ENCODE measurements at regions not wholly inside any gene's neighbourhood (a gene's known extent, or its start where the extent isn't known, plus 50 kb on each side); places are given as distances from the start of the nearest gene placed in this dataset.
A peak's percentile ranks its signal among the peaks of the same experiment; 100 is the strongest.

DNA sequence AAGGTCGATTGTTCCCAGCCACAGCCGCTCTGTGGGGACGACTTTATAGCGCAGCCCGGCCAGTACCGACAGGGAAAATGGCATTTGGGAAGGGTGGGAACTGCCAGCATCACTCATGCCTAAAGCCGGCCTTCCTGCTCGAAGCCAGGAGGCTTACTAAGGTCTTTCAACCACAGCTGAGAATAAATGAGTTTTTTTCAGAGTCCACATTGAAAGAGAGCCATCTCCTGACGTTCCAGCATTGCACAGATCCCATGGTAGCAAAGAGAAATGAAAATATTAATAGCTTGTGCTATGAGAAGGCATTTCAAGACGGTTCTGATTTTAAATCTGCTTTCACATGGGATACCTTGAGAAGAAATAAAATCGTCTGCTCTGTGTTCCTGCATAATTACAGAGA lies 230.2 kb upstream of the IGF1R start:
- Histone ChIP-seq H3K36me3 (no peaks in the 10 kb centered on the region), H3K27me3 (peaks cover 25% of the 10 kb centered on the region), H3K4me3 (no peak overlapping the region), H3K4me1 (peaks cover 8 to 19% (median 10%) of the 10 kb centered on the region in 4 donors), H3K27ac (peak overlapping the region in 2 of 4 donors; percentile 1 to 3), H3K9me3 (no peaks in the 10 kb centered on the region)
- WGBS, 2 donors (ENCODE audit: low coverage in 1 of 2), result 61 to 79% methylated on average over 3 to 11 of the region's 11 CpGs
- in situ Hi-C loops (cut with MboI; ENCODE audit: low pct_ligation_motif_present in 1 of 4, low pct_unique_long_range_greater_than_20kb in 1 of 4, low sequenced_read_pairs in 3 of 4), result loop anchor here in 2 of 4 donors (10.0 to 25.0 kb wide), 2 partner anchors 113 to 506 kb away; no protein-coding TSS in a partner anchor
- DNase-seq, result no peak
- TF ChIP-seq POLR2AphosphoS5 (IDR thresholded peaks at IDR 0.05) (no peak), EP300 (IDR thresholded peaks at IDR 0.05; ENCODE audit: low read depth) (no peak), POLR2A (IDR thresholded peaks at IDR 0.05) (no peak)
- TF ChIP-seq, protein P1, sequence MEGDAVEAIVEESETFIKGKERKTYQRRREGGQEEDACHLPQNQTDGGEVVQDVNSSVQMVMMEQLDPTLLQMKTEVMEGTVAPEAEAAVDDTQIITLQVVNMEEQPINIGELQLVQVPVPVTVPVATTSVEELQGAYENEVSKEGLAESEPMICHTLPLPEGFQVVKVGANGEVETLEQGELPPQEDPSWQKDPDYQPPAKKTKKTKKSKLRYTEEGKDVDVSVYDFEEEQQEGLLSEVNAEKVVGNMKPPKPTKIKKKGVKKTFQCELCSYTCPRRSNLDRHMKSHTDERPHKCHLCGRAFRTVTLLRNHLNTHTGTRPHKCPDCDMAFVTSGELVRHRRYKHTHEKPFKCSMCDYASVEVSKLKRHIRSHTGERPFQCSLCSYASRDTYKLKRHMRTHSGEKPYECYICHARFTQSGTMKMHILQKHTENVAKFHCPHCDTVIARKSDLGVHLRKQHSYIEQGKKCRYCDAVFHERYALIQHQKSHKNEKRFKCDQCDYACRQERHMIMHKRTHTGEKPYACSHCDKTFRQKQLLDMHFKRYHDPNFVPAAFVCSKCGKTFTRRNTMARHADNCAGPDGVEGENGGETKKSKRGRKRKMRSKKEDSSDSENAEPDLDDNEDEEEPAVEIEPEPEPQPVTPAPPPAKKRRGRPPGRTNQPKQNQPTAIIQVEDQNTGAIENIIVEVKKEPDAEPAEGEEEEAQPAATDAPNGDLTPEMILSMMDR (IDR thresholded peaks at IDR 0.05), result no peak
- intact Hi-C loops (cut with DNase I; ENCODE audit: low total_unique reads), result no loop called here

DNA sequence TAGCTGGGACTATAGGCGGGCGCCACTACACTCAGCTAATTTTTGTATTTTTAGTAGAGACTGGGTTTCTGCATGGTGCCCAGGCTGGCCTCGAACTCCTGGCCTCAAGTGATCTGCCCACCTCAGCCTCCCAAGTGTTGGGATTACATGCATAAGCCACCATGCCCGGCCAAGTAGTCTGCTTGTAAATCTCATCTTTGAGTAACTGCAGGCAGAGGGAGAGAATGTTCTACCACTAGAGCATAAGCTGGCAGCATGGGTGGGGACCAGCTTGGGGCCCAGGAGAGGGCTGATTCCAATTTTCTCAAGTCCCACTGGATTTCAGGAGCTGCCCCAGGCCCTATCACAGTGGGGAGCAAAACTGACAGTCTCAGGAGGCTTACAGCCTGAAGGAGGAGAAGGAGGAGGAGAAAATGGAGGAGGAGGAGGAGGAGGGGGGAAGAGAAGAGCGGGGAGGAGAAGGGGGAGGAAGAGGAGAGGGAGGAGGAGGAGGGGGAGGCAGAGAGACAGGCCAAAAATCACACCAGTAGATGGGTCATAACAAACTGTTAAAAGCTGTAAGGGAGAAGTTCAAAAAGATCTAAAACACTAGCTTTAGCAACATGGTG lies 229.1 kb upstream of the IGF1R start:
- no peaks in the 10 kb centered on the region for H3K36me3 ChIP-seq
- in situ Hi-C loops (cut with MboI; ENCODE audit: low pct_ligation_motif_present in 1 of 4, low pct_unique_long_range_greater_than_20kb in 1 of 4, low sequenced_read_pairs in 3 of 4), result loop anchor here in 2 of 4 donors (10.0 to 25.0 kb wide), 2 partner anchors 114 to 507 kb away; no protein-coding TSS in a partner anchor
- no peak overlapping the region for H3K27ac ChIP-seq
- no peaks in the 10 kb centered on the region for H3K9me3 ChIP-seq
- TF ChIP-seq POLR2AphosphoS5 (IDR thresholded peaks at IDR 0.05) (no peak), POLR2A (IDR thresholded peaks at IDR 0.05) (no peak), EP300 (IDR thresholded peaks at IDR 0.05; ENCODE audit: low read depth) (no peak)
- TF ChIP-seq, protein P1 (IDR thresholded peaks at IDR 0.05), result no peak
- 50 to 74% methylated on average over 1 to 5 of the region's 5 CpGs for WGBS, 2 donors (ENCODE audit: low coverage in 1 of 2)
- no peak overlapping the region for H3K4me3 ChIP-seq
- H3K27me3 ChIP-seq, result peaks cover 25% of the 10 kb centered on the region
- intact Hi-C loops (cut with DNase I; ENCODE audit: low total_unique reads), result no loop called here
- DNase-seq, result no peak
- peaks cover 8 to 19% (median 10%) of the 10 kb centered on the region in 4 donors for H3K4me1 ChIP-seq

DNA sequence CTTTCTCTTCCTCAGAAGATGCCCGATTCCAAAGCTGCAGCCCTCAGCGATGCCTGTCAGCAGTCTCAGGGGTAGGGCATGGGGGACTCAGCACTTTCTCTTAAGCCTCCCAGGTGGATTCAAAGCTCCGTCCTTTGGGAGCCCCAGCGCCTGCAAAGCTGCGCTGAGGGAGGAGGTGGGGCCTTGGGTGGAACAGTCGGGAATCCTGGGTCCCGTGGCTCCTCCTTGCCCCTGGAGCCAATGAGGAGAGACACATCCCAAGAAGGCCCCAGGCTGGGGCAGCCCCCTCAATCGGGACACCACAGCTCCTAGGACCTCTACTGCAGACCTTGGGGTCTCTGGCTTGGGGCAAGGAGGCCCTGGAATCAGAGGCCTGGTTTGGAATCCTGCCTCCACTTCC lies 227.5 kb upstream of the IGF1R start:
- Histone ChIP-seq H3K36me3 (no peaks in the 10 kb centered on the region), H3K4me1 (peaks cover 8 to 18% (median 10%) of the 10 kb centered on the region in 4 donors), H3K27ac (no peak overlapping the region), H3K9me3 (no peaks in the 10 kb centered on the region), H3K27me3 (peaks cover 25% of the 10 kb centered on the region), H3K4me3 (no peak overlapping the region)
- intact Hi-C loops (cut with DNase I; ENCODE audit: low total_unique reads), result loop anchor here (2.0 kb wide), 1 partner anchor 108 kb away; no protein-coding TSS in a partner anchor
- WGBS, 2 donors (ENCODE audit: low coverage in 1 of 2), result 46% methylated on average over 8 of the region's 8 CpGs; no CpG with 5 or more reads in 1 of the 2 donors
- no peak for TF ChIP-seq EP300 (IDR thresholded peaks at IDR 0.05; ENCODE audit: low read depth)
- no peak for TF ChIP-seq POLR2A (IDR thresholded peaks at IDR 0.05)
- TF ChIP-seq POLR2AphosphoS5 (IDR thresholded peaks at IDR 0.05), result no peak
- TF ChIP-seq, protein P1 (IDR thresholded peaks at IDR 0.05), result no peak
- DNase-seq, result no peak
- in situ Hi-C loops (cut with MboI; ENCODE audit: low pct_ligation_motif_present in 1 of 4, low pct_unique_long_range_greater_than_20kb in 1 of 4, low sequenced_read_pairs in 3 of 4), result loop anchor here in 2 of 4 donors (5.0 to 25.0 kb wide), 2 partner anchors 104 to 509 kb away; no protein-coding TSS in a partner anchor

DNA sequence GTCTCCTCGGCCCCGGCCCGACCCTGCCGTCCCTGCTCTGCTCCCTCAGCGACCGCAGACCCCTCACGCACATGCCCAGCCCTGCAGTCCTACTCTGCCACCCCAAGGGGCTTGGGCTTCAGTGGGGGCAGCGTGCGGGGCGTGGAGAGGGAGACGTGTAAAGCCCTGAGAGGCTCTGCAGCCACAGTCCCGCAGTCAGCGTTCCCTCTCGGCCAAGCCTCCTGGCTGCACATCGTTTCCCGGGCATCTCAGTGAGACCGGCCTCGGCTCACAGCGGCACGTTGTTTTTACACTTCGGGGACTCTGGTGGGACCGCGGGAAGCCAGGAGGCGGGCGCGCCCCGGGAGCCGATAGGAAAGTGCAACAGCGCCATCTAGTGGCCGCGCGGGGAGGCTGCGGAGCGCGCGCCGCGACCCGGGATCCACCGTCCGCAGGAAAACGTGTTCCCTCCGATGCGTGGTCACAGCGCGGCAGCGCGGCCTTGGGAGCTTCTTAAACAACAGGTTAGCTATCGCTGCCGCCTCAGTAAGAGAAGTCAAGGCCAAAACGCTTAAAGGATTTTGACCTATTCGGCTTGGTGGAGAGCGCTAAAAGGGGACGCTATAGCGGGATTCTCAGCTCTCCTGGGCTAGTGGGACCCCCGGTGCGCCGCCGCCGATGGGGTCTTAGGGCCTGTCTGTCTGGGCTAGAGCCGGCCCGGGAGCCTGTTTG lies 226.8 kb upstream of the IGF1R start:
- no peak overlapping the region for H3K27ac ChIP-seq
- H3K27me3 ChIP-seq, result peaks cover 25% of the 10 kb centered on the region
- H3K4me3 ChIP-seq, result peak overlapping the region in 1 of 4 donors; percentile 15
- in situ Hi-C loops (cut with MboI; ENCODE audit: low pct_ligation_motif_present in 1 of 4, low pct_unique_long_range_greater_than_20kb in 1 of 4, low sequenced_read_pairs in 3 of 4), result loop anchor here in 2 of 4 donors (5.0 to 25.0 kb wide), 2 partner anchors 104 to 509 kb away; no protein-coding TSS in a partner anchor
- H3K9me3 ChIP-seq, result no peaks in the 10 kb centered on the region
- peak; percentile 58 for DNase-seq
- no peak for TF ChIP-seq POLR2A (IDR thresholded peaks at IDR 0.05)
- TF ChIP-seq POLR2AphosphoS5 (IDR thresholded peaks at IDR 0.05), result no peak
- TF ChIP-seq, protein P1 (IDR thresholded peaks at IDR 0.05), result peak; percentile 90 to 100 (median 99)
- TF ChIP-seq EP300 (IDR thresholded peaks at IDR 0.05; ENCODE audit: low read depth), result no peak
- intact Hi-C loops (cut with DNase I; ENCODE audit: low total_unique reads), result loop anchor here (2.0 kb wide), 1 partner anchor 109 kb away; no protein-coding TSS in a partner anchor
- WGBS, 2 donors (ENCODE audit: low coverage in 1 of 2), result 6% methylated on average over 61 of the region's 62 CpGs; no CpG with 5 or more reads in 1 of the 2 donors
- H3K36me3 ChIP-seq, result no peaks in the 10 kb centered on the region
- H3K4me1 ChIP-seq, result peaks cover 6 to 12% (median 10%) of the 10 kb centered on the region in 4 donors
